Activated T-cell treated with anti-CD3 and anti-CD28 coated beads, Interleukin-2, amount 50 U/mL, for 4 hours (primary cell): ENCODE measurements at regions not wholly inside any gene's neighbourhood (a gene's known extent, or its start where the extent isn't known, plus 50 kb on each side); places are given as distances from the start of the nearest gene placed in this dataset.
"Not testable (repeated sequence)": the region's sequence is repeated elsewhere in the genome, so short reads cannot be mapped to it uniquely, and the experiment has no call there.

ENCODE experiments used
- ATAC-seq, 2 donors: fragments of 200-7000 bp; cut with Tn5 transposase; one replicate each; pipeline ENCODE4 v1.10.0; 2021
- DNase-seq: peaks from one replicate; pipeline ENCODE4 v3.0.0-alpha.2; 2020
- H3K27me3 Mint-ChIP-seq: one replicate; pipeline ENCODE4 v1.8.0; 2021; ENCODE audit warnings: low read depth, mixed read lengths
- H3K36me3 Mint-ChIP-seq: one replicate; pipeline ENCODE4 v1.8.0; 2022; ENCODE audit warnings: mixed read lengths; ENCODE audit not compliant: insufficient read depth
- H3K4me1 Mint-ChIP-seq: one replicate; pipeline ENCODE4 v1.8.0; 2021; ENCODE audit warnings: low read depth, mixed read lengths
- H3K4me3 Mint-ChIP-seq: one replicate; pipeline ENCODE4 v1.8.0; 2021; ENCODE audit warnings: mild to moderate bottlenecking, moderate library complexity, mixed read lengths
- H3K9me3 Mint-ChIP-seq: one replicate; pipeline ENCODE4 v1.8.0; 2021; ENCODE audit warnings: mixed read lengths

- Mint-ChIP-seq H3K4me1 (no peaks in the 10 kb centered on the region), H3K4me3 (no peak overlapping the region), H3K27me3 (no peaks in the 10 kb centered on the region), H3K36me3 (no peaks in the 10 kb centered on the region), H3K9me3 (no peaks in the 10 kb centered on the region)
- no peak for ATAC-seq
- no peak for DNase-seq
Measured at GRCh38 chr7:46068159-46068558, 147.1 kb upstream of the IGFBP3 start.

GRCh38 chr7:46059308-46060020 lies 138.4 kb upstream of the IGFBP3 start:
- no peak for ATAC-seq
- Mint-ChIP-seq H3K4me3 (no peak overlapping the region), H3K36me3 (no peaks in the 10 kb centered on the region), H3K27me3 (no peaks in the 10 kb centered on the region), H3K4me1 (no peaks in the 10 kb centered on the region), H3K9me3 (peaks cover 3% of the 10 kb centered on the region)
- no peak for DNase-seq

DNA sequence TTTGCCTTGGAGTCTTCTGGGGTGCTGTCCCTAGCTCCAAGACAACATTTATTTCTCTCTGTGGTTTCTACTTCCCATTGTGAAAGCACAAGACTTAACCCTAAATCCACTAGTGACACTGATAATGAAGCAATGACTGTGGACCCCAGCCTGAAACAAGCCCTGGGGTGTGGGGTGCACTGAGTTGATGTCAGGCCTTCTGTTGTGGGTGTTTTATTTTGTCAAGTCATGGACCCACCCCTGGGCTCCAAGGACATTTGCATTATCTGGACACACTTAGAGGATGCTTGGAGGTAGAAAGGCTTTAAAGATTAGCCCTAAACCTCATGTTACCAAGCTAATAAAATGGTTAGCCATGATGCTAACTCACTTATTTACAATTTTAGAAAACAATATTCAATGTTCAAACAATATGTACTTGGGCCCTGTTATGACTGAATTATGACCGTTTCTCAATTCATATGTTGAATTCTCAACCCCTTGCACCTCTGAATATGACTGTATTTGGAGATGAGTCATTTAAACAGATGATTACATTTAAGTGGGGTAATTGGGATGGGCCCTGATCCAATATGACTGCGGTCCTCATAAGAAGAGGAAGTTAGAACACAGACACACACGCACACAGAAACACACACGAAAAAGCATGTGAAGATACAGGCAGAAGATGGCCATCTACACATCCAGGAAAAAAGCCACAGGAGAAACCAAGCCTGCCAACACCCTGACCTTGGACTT lies 137.2 kb upstream of the IGFBP3 start:
- no peak overlapping the region for H3K4me3 Mint-ChIP-seq
- no peak for DNase-seq
- no peak for ATAC-seq
- H3K9me3 Mint-ChIP-seq, result peaks cover 3% of the 10 kb centered on the region
- no peaks in the 10 kb centered on the region for H3K27me3 Mint-ChIP-seq
- no peaks in the 10 kb centered on the region for H3K4me1 Mint-ChIP-seq
- no peaks in the 10 kb centered on the region for H3K36me3 Mint-ChIP-seq

DNA sequence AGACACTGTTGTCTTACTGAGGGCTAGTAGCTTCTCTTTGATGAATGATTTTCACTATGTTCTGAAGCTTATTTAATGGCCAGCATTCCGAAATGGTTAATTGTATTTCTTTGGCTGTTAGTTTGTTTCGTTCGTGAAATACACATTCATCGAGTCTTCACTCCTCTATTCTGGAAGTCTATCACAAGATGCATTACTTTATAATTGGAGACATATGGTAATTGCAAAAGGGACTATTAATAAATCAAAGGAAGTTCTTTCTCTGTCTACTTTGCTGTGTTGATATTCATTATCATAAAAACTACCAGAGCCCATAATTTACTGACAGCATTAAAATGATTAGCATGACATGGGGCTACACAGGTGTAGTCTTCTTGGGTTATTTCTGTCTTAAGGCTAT lies 133.8 kb upstream of the IGFBP3 start:
- no peak for ATAC-seq
- Mint-ChIP-seq H3K9me3 (no peaks in the 10 kb centered on the region), H3K4me1 (no peaks in the 10 kb centered on the region), H3K36me3 (no peaks in the 10 kb centered on the region), H3K4me3 (no peak overlapping the region), H3K27me3 (no peaks in the 10 kb centered on the region)
- DNase-seq, result no peak

GRCh38 chr7:46054272-46054671 lies 133.2 kb upstream of the IGFBP3 start:
- DNase-seq (no peak), ATAC-seq (no peak)
- no peak overlapping the region for H3K4me3 Mint-ChIP-seq
- H3K9me3 Mint-ChIP-seq, result no peaks in the 10 kb centered on the region
- no peaks in the 10 kb centered on the region for H3K27me3 Mint-ChIP-seq
- H3K4me1 Mint-ChIP-seq, result no peaks in the 10 kb centered on the region
- no peaks in the 10 kb centered on the region for H3K36me3 Mint-ChIP-seq

DNA sequence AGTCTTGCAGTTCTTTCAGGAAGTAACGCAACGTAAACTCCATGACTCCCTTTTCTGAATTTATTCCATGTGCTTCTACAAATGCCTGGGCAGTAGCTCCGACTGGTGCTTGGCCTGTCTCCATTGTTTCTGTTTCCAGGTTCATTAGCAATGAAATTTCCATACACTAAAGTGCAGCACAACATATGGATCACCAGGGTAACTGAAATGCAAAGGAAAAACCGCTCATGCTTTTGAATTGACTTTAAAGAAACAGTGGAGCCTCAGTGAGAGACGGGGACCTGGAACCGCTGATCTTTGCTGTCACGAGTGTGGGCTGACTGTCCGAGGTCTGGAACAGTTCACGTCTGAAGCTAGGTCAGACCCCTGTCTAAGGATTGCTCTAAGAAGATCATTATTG lies 126.5 kb upstream of the IGFBP3 start:
- Mint-ChIP-seq H3K9me3 (peaks cover 3% of the 10 kb centered on the region), H3K4me3 (no peak overlapping the region), H3K36me3 (no peaks in the 10 kb centered on the region), H3K4me1 (no peaks in the 10 kb centered on the region), H3K27me3 (no peaks in the 10 kb centered on the region)
- ATAC-seq (no peak), DNase-seq (no peak)

DNA sequence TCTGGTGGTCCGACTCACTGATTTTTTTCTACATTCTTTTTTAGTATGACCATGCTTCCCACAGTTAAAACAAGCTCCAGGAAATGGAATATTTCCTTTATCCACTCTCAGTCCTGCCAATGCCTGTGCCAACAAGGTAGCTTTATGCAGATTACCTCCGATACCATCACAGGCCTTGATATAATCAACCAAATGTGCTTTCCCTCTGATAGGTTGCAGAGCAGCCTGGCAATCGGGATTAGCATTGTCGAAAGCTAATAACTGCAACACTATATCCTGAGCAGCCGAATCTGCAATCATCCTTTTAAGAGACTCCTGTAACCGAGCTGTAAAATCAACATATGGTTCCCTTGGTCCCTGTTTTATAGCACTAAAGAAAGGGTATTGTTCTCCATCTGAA lies 122.3 kb upstream of the IGFBP3 start:
- not testable (repeated sequence) for ATAC-seq, H3K9me3 Mint-ChIP-seq, H3K4me3 Mint-ChIP-seq, DNase-seq, H3K4me1 Mint-ChIP-seq, H3K36me3 Mint-ChIP-seq, H3K27me3 Mint-ChIP-seq

DNA sequence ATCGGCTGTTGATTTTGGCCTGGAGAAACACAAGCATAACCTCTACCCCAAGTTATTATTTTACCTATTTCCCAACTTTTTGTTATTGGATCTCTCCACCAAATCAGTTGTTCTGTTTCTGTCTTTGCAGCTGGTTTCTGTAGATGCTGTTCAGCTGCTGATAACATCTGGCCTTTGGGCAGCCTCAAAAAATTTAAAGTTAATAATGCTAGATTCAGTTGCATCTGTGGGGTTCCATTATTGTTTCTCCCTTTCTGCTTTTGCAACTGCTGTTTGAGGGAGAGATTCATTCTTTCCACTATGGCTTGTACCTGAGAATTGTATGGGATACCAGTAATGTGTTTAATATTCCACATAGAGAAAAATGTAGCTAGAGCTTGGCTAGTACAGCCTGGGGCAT lies 118.7 kb upstream of the IGFBP3 start:
- H3K36me3 Mint-ChIP-seq, DNase-seq, H3K4me1 Mint-ChIP-seq, ATAC-seq, H3K27me3 Mint-ChIP-seq, H3K9me3 Mint-ChIP-seq, H3K4me3 Mint-ChIP-seq: not testable (repeated sequence)

GRCh38 chr7:46035166-46035565 lies 114.1 kb upstream of the IGFBP3 start:
- Mint-ChIP-seq H3K4me3 (no peak overlapping the region), H3K36me3 (no peaks in the 10 kb centered on the region), H3K4me1 (no peaks in the 10 kb centered on the region), H3K27me3 (no peaks in the 10 kb centered on the region), H3K9me3 (no peaks in the 10 kb centered on the region)
- no peak for DNase-seq
- no peak for ATAC-seq

- Mint-ChIP-seq H3K4me1 (no peaks in the 10 kb centered on the region), H3K4me3 (no peak overlapping the region), H3K36me3 (no peaks in the 10 kb centered on the region), H3K9me3 (no peaks in the 10 kb centered on the region), H3K27me3 (no peaks in the 10 kb centered on the region)
- DNase-seq (no peak), ATAC-seq (no peak)
Measured at GRCh38 chr7:46034056-46034768, 113.1 kb upstream of the IGFBP3 start.

- DNase-seq (no peak), ATAC-seq (no peak)
- Mint-ChIP-seq H3K27me3 (no peaks in the 10 kb centered on the region), H3K36me3 (no peaks in the 10 kb centered on the region), H3K4me1 (no peaks in the 10 kb centered on the region), H3K9me3 (no peaks in the 10 kb centered on the region), H3K4me3 (no peak overlapping the region)
Measured at GRCh38 chr7:46033592-46033991, 112.5 kb upstream of the IGFBP3 start.

DNA sequence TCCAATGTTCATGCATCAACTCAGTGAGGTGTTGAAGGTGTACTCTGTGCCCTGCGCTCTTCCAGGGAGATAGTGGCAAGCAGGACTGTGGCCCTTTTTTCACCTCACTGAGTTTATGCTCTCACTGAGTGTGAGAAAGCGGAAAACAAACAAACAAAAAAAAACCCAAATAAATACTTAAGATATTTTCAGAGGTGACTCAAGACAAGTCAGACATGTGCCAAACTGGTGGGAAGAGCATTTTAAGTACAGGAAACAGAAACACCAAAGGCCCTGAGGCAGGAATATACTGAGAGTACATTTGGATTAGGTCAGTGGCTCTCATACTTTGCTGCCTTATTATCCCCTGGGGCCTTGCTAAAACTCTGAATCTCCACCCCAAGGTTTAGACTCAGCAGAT lies 111.9 kb upstream of the IGFBP3 start:
- no peaks in the 10 kb centered on the region for H3K36me3 Mint-ChIP-seq
- ATAC-seq (no peak), DNase-seq (no peak)
- no peaks in the 10 kb centered on the region for H3K4me1 Mint-ChIP-seq
- H3K9me3 Mint-ChIP-seq, result no peaks in the 10 kb centered on the region
- H3K4me3 Mint-ChIP-seq, result no peak overlapping the region
- no peaks in the 10 kb centered on the region for H3K27me3 Mint-ChIP-seq

GRCh38 chr7:46032353-46032752 lies 111.3 kb upstream of the IGFBP3 start:
- no peaks in the 10 kb centered on the region for H3K36me3 Mint-ChIP-seq
- no peaks in the 10 kb centered on the region for H3K9me3 Mint-ChIP-seq
- ATAC-seq (no peak), DNase-seq (no peak)
- no peaks in the 10 kb centered on the region for H3K27me3 Mint-ChIP-seq
- H3K4me1 Mint-ChIP-seq, result no peaks in the 10 kb centered on the region
- no peak overlapping the region for H3K4me3 Mint-ChIP-seq

DNA sequence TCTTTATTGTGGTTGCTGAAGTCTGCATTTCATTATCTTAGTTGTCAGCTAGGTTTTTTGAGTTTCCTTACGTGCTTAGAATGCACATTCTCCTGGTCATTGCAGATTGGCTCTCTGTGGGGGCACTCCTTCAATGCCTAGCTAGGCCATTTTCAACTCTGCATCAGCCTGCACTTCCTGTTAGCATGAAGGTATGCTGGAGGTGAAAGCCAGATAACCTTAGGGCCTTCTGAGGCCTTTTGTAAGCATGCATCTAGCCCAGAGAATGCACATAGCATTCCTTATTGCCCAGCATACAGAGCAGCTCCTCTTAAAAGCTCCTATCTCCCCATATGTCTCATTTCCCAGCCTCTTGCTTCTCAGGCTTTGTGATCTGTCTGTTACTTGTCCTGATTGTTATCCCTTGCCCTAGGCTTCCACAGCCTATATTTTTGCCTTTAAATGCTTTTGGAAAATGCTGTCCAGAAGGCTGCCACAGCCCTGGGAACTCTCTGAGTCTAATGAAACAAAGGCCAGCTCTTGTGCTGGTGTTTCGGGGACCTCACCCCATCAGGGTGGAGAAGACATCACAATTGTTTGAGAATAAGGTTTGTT lies 108.1 kb upstream of the IGFBP3 start:
- Mint-ChIP-seq H3K27me3 (no peaks in the 10 kb centered on the region), H3K4me1 (no peaks in the 10 kb centered on the region), H3K4me3 (no peak overlapping the region), H3K9me3 (no peaks in the 10 kb centered on the region), H3K36me3 (no peaks in the 10 kb centered on the region)
- no peak for ATAC-seq
- DNase-seq, result no peak
